ENCODE measurements at regions not wholly inside any gene's neighbourhood (a gene's known extent, or its start where the extent isn't known, plus 50 kb on each side); places are given as distances from the start of the nearest gene placed in this dataset.

- TF ChIP-seq CTCF (conservative IDR thresholded peaks at IDR 0.05 in 1 of 2, IDR thresholded peaks at IDR 0.05 in 1 of 2; ENCODE audit: extremely low read depth in 1 of 2, insufficient read depth in 1 of 2, low read depth in 1 of 2, low read length in 2 of 2) (no peak), EZH2 (IDR thresholded peaks at IDR 0.05; ENCODE audit: borderline replicate concordance, low read length) (no peak)
Measured at GRCh38 chr20:12289465-12289864, 371.8 kb downstream of the BTBD3 start.
